AG04450 (cell line): ENCODE measurements at regions not wholly inside any gene's neighbourhood (a gene's known extent, or its start where the extent isn't known, plus 50 kb on each side); places are given as distances from the start of the nearest gene placed in this dataset.

Source experiments
- CTCF ChIA-PET: fragments of 300-600, 350-600 bp; formaldehyde crosslinking; extraction: SDS; loops from one replicate; lab custom pipeline; 2022; ENCODE audit warnings: antibody characterized with exemption, inconsistent platforms; lab: Charles Lee
- POLR2A ChIA-PET: fragments of 350-600 bp; formaldehyde crosslinking; extraction: SDS; loops from one replicate; lab custom pipeline; 2021; ENCODE audit warnings: antibody characterized with exemption, inconsistent platforms; lab: Yijun Ruan, JAX
- DNase-seq: peaks from one replicate; pipeline ENCODE4 v3.0.0-alpha.2; 2011; ENCODE audit warnings: low read depth, low spot score
- H3K27ac ChIP-seq: one replicate; pipeline ENCODE4 v1.5.1; 2012; ENCODE audit warnings: low read depth, low read length, control low read depth
- H3K27me3 ChIP-seq: one replicate; pipeline ENCODE4 v1.6.0; 2012; ENCODE audit warnings: low read length; ENCODE audit not compliant: control insufficient read depth, insufficient read depth
- H3K4me3 ChIP-seq: 2 replicates; pipeline ENCODE4 v1.5.1; 2011; ENCODE audit warnings: mild to moderate bottlenecking, low read depth, low read length, control low read depth
- H3K9me3 ChIP-seq: 2 replicates; pipeline ENCODE4 v1.5.1; 2012; ENCODE audit warnings: low read length; ENCODE audit not compliant: control insufficient read depth, insufficient read depth
- CTCF ChIP-seq: IDR thresholded peaks from 2 replicates; pipeline ENCODE4 v1.5.1; 2011; ENCODE audit warnings: low read depth, low read length, control low read depth, inconsistent platforms

DNA sequence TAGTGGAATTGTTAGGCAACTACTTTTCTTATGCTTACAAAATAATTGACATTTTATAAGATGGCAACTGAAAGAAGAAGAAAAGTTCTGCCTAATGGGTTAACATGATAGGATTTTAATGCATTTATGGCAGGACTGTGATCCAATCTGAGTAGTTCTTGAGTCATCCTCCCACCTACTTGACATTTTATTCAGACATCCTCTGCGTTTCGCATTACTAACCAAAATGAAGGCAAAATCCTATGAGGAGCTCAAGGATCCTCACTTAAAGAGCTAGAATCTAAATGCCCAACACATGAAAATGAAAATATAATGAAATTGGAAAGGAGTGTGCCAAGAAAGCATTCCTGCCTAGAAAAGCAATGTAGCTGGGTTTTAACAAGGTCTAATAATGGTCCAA is 581.1 kb upstream of the SEMA6D start:
- TF ChIP-seq CTCF = no peak
- ChIA-PET CTCF (no interaction called here), POLR2A (no interaction called here)
- no peak overlapping the region for H3K4me3 ChIP-seq
- DNase-seq = no peak
- no peak overlapping the region for H3K27ac ChIP-seq
- no peaks in the 10 kb centered on the region for H3K27me3 ChIP-seq
- no peaks in the 10 kb centered on the region for H3K9me3 ChIP-seq

GRCh38 chr15:47139965-47140364 is 577.3 kb upstream of the SEMA6D start:
- H3K27ac ChIP-seq = no peak overlapping the region
- CTCF ChIA-PET = no interaction called here

GRCh38 chr15:47157827-47158226 is 559.5 kb upstream of the SEMA6D start:
- TF ChIP-seq CTCF = no peak
- ChIA-PET CTCF (no interaction called here), POLR2A (no interaction called here)
- no peak for DNase-seq
- Histone ChIP-seq H3K27me3 (no peaks in the 10 kb centered on the region), H3K9me3 (no peaks in the 10 kb centered on the region), H3K4me3 (no peak overlapping the region), H3K27ac (no peak overlapping the region)

More at GRCh38 chr15:47139965-47140364, 577.3 kb upstream of the SEMA6D start:
- H3K4me3 ChIP-seq = no peak overlapping the region
- DNase-seq = no peak
- no peaks in the 10 kb centered on the region for H3K9me3 ChIP-seq
- TF ChIP-seq CTCF = no peak
- no peaks in the 10 kb centered on the region for H3K27me3 ChIP-seq
- POLR2A ChIA-PET = no interaction called here

DNA sequence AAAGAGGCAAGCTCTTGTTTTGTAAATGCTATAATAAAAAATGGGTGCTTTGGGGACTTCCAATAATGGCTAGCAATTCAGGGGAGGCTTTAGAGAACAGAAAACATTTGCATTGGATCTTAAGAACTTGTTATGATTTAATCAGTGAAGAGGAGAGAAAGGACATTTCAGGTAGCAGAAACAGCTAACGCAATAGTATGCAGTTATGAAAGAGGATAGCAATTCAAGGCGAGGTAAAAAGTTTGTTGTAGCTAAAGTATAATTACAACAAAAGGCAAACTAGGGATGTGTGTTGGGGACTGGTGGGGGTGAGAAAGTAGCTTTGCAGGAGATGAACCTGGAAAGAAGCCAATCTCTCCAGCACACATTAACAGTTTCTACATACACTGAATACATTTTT is 558.7 kb upstream of the SEMA6D start:
- no peak for TF ChIP-seq CTCF
- DNase-seq = no peak
- Histone ChIP-seq H3K9me3 (no peaks in the 10 kb centered on the region), H3K27ac (no peak overlapping the region), H3K27me3 (no peaks in the 10 kb centered on the region), H3K4me3 (no peak overlapping the region)
- ChIA-PET CTCF (no interaction called here), POLR2A (no interaction called here)

DNA sequence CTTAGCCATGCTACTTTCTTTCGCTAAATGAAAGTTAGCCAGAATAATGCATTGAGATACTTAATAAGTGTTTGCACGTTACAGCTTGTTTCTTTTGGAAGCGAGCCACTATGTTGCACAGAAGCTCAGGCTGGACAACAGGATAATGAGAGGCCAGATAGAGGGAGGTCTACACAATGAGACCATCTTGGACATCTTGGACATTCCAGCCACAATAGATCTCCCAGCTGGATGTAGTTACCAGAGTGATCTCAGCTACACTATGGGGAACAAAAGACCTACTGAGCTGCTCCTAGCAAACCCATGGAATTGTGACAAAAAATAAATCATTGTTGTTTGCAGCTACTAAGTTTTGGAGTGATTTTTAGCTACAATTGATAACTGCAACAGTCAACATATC is 540.1 kb upstream of the SEMA6D start:
- POLR2A ChIA-PET = no interaction called here

More for the DNA sequence above, 540.1 kb upstream of the SEMA6D start:
- Histone ChIP-seq H3K9me3 (no peaks in the 10 kb centered on the region), H3K27me3 (peaks cover 3% of the 10 kb centered on the region), H3K27ac (no peak overlapping the region), H3K4me3 (no peak overlapping the region)
- DNase-seq = no peak
- TF ChIP-seq CTCF = no peak
- CTCF ChIA-PET = no interaction called here
